Uterus (tissue), 3 donors: ENCODE measurements at regions not wholly inside any gene's neighbourhood (a gene's known extent, or its start where the extent isn't known, plus 50 kb on each side); places are given as distances from the start of the nearest gene placed in this dataset.

Experiments
- DNase-seq, 2 donors: peaks; one replicate each; pipeline ENCODE4 v3.0.0-alpha.2; 2019 to 2020
- H3K27ac ChIP-seq, 2 donors: fragments of 200-600 bp; sonication (generic); 1 replicate in 1 of 2; 2 replicates in 1 of 2; pipeline ENCODE4 v1.5.1; 2016 to 2018
- H3K27me3 ChIP-seq, 2 donors: fragments of 200-600 bp; sonication (generic); one replicate each; pipeline ENCODE4 v1.5.1; 2018 to 2019; ENCODE audit warnings: control low read depth in 1 of 2
- H3K36me3 ChIP-seq, 2 donors: fragments of 200-600 bp; sonication (generic); one replicate each; pipeline ENCODE4 v1.5.1; 2019; ENCODE audit warnings: control low read depth in 1 of 2
- H3K4me1 ChIP-seq, 2 donors: fragments of 200-600 bp; sonication (generic); one replicate each; pipeline ENCODE4 v1.5.1; 2018 to 2019; ENCODE audit warnings: control low read depth in 1 of 2
- H3K4me3 ChIP-seq, 2 donors: fragments of 200-600 bp; sonication (generic); 1 replicate in 1 of 2; 2 replicates in 1 of 2; pipeline ENCODE4 v1.5.1; 2018 to 2019; ENCODE audit warnings: mild to moderate bottlenecking in 1 of 2
- H3K9me3 ChIP-seq, 2 donors: fragments of 200-600 bp; sonication (generic); one replicate each; pipeline ENCODE4 v1.5.1; 2019; ENCODE audit warnings: control low read depth in 1 of 2
- POLR2A ChIP-seq, 2 donors: fragments of 450-650 bp; IDR thresholded peaks; one replicate each; pipeline ENCODE4 v1.6.1; 2016; ENCODE audit warnings: antibody characterized with exemption in 2 of 2, mild to moderate bottlenecking in 1 of 2, moderate library complexity in 1 of 2
- intact Hi-C: fragments of 100-400 bp; cut with DNase I; formaldehyde crosslinking; loops from one replicate; pipeline ENCODE4 v1.15.1; 2023; ENCODE audit warnings: low total_unique reads
- TF ChIP-seq, protein P1 (sequence below), 4 experiments: fragments of 200-600 bp in 2 of 4; fragments of 450-650 bp in 2 of 4; sonication (generic) in 2 of 4; IDR thresholded peaks; one replicate each; pipeline ENCODE4 v1.5.1; 2016 to 2019; ENCODE audit warnings: antibody characterized with exemption in 4 of 4, mild to moderate bottlenecking in 2 of 4, moderate library complexity in 1 of 4
- donor health status: DM: yes; HTN: yes; CAD: no.

- TF ChIP-seq, protein P1, sequence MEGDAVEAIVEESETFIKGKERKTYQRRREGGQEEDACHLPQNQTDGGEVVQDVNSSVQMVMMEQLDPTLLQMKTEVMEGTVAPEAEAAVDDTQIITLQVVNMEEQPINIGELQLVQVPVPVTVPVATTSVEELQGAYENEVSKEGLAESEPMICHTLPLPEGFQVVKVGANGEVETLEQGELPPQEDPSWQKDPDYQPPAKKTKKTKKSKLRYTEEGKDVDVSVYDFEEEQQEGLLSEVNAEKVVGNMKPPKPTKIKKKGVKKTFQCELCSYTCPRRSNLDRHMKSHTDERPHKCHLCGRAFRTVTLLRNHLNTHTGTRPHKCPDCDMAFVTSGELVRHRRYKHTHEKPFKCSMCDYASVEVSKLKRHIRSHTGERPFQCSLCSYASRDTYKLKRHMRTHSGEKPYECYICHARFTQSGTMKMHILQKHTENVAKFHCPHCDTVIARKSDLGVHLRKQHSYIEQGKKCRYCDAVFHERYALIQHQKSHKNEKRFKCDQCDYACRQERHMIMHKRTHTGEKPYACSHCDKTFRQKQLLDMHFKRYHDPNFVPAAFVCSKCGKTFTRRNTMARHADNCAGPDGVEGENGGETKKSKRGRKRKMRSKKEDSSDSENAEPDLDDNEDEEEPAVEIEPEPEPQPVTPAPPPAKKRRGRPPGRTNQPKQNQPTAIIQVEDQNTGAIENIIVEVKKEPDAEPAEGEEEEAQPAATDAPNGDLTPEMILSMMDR (IDR thresholded peaks at IDR 0.05) = no peak
- TF ChIP-seq POLR2A (IDR thresholded peaks at IDR 0.05) = no peak
- DNase-seq = no peak
These were observed 70.1 kb upstream of the TMLHE start for GRCh38 chrX:155682834-155683233.

DNA sequence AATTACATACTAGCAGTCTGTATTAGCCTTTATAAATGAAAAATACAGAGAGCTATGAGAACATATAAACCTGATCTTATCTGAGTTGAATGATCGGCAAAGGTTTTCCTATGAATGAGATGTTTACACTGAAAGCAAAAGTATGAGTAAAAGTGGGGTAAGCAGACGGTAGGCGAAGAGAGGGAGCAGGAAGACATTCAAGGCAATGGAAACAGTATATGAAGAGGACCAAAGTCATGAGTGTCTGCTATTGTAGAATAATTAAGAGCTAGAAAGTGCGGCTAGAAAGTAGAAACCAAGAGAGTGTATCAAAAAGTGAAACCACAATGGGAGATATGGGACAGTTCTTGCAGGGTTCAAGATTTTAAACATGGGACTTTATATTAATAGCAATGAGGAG lies 67.0 kb upstream of the TMLHE start:
- no peak for DNase-seq
- H3K27ac ChIP-seq = no peak overlapping the region
- TF ChIP-seq, protein P1 (IDR thresholded peaks at IDR 0.05) = no peak
- TF ChIP-seq POLR2A (IDR thresholded peaks at IDR 0.05) = no peak
- no peak overlapping the region for H3K4me3 ChIP-seq
- no peaks in the 10 kb centered on the region for H3K36me3 ChIP-seq
- no peaks in the 10 kb centered on the region for H3K4me1 ChIP-seq
- intact Hi-C loops = no loop called here
- no peaks in the 10 kb centered on the region for H3K27me3 ChIP-seq
- no peaks in the 10 kb centered on the region for H3K9me3 ChIP-seq

More at GRCh38 chrX:155682834-155683233, 70.1 kb upstream of the TMLHE start:
- Histone ChIP-seq H3K4me1 (no peaks in the 10 kb centered on the region), H3K27me3 (no peaks in the 10 kb centered on the region), H3K9me3 (no peaks in the 10 kb centered on the region), H3K36me3 (no peaks in the 10 kb centered on the region), H3K4me3 (no peak overlapping the region), H3K27ac (no peak overlapping the region)
- intact Hi-C loops = no loop called here

GRCh38 chrX:155673338-155673737 lies 60.6 kb upstream of the TMLHE start:
- Histone ChIP-seq H3K27ac (no peak overlapping the region), H3K36me3 (no peaks in the 10 kb centered on the region), H3K27me3 (no peaks in the 10 kb centered on the region), H3K4me3 (no peak overlapping the region), H3K4me1 (no peaks in the 10 kb centered on the region), H3K9me3 (no peaks in the 10 kb centered on the region)
- no peak for TF ChIP-seq POLR2A (IDR thresholded peaks at IDR 0.05)
- TF ChIP-seq, protein P1 (IDR thresholded peaks at IDR 0.05) = no peak
- DNase-seq = no peak
- intact Hi-C loops = no loop called here

GRCh38 chrX:155666741-155667140 lies 54.0 kb upstream of the TMLHE start:
- Histone ChIP-seq H3K27me3 (no peaks in the 10 kb centered on the region), H3K36me3 (no peaks in the 10 kb centered on the region), H3K4me1 (no peaks in the 10 kb centered on the region), H3K4me3 (no peak overlapping the region), H3K27ac (no peak overlapping the region), H3K9me3 (no peaks in the 10 kb centered on the region)
- DNase-seq = no peak
- intact Hi-C loops = no loop called here
- TF ChIP-seq, protein P1 (IDR thresholded peaks at IDR 0.05) = no peak
- no peak for TF ChIP-seq POLR2A (IDR thresholded peaks at IDR 0.05)
